Epithelial cell of esophagus (primary cell): ENCODE measurements at regions not wholly inside any gene's neighbourhood (a gene's known extent, or its start where the extent isn't known, plus 50 kb on each side); places are given as distances from the start of the nearest gene placed in this dataset.

Source experiments
- DNase-seq: peaks from one replicate; pipeline ENCODE4 v3.0.0; 2010; ENCODE audit warnings: low read depth
- H3K4me3 ChIP-seq: 2 replicates; pipeline ENCODE4 v1.5.1; 2011; ENCODE audit warnings: mild to moderate bottlenecking, low read length, control low read depth
- TF ChIP-seq, protein P1 (sequence below): IDR thresholded peaks from 2 replicates; pipeline ENCODE4 v1.5.1; 2011; ENCODE audit warnings: low read depth, mild to moderate bottlenecking, low read length, control low read depth, inconsistent platforms; ENCODE audit not compliant: insufficient read depth; ENCODE audit errors: missing control alignments

DNA sequence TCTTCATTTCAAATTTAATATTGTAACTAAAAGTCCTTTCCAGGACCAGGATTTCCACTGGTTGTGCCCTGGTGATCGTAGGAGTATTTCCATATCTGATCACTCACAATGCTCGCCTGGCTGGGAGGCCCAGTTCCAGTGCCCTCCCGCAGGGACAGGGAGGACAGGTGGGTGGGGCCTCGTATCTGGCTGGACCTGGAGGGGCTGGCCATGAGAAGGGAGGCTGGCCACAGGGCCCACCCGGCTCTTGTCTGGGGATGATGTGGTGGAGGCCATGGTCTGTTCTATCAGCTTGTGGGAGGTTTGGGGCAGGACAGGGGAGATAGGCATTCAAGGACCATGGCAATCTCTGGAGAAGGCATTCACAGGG lies 286.4 kb downstream of the GADD45G start:
- H3K4me3 ChIP-seq: no peak overlapping the region
- no peak for DNase-seq
- TF ChIP-seq, protein P1, sequence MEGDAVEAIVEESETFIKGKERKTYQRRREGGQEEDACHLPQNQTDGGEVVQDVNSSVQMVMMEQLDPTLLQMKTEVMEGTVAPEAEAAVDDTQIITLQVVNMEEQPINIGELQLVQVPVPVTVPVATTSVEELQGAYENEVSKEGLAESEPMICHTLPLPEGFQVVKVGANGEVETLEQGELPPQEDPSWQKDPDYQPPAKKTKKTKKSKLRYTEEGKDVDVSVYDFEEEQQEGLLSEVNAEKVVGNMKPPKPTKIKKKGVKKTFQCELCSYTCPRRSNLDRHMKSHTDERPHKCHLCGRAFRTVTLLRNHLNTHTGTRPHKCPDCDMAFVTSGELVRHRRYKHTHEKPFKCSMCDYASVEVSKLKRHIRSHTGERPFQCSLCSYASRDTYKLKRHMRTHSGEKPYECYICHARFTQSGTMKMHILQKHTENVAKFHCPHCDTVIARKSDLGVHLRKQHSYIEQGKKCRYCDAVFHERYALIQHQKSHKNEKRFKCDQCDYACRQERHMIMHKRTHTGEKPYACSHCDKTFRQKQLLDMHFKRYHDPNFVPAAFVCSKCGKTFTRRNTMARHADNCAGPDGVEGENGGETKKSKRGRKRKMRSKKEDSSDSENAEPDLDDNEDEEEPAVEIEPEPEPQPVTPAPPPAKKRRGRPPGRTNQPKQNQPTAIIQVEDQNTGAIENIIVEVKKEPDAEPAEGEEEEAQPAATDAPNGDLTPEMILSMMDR: no peak

DNA sequence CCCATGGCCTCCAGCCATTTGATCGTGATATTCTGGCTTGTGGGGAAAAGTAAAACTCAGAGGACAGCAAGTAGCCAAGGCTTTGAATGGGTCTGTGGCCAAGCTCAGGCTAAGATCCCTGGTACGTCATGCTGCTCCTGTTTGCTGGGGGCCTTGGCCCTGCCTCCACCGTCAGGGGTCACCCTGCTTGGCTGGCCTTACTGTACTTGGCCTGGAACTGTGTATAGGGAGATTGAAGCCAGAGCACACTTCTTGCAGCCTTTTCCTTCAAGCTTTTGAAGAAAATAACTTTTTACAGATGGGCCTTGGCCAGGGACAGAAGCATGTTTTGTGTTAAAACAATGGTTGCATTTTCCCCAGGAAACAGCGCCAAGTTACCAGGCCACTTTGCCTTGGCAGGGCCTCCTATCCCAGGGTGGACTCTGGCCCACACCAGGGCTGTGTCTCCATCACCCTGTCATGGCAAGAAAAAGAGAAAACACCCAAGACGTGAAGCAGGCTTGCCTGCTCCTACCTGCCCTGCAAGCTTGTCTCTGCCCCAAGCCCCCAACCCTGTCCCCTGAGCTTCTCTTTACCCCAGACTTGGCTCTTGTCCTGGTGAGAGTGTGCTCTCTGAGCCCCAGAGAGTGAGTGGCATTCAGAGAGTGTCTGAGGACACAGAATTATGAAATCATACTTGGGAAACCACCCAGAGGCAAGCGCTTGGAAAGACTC lies 286.9 kb downstream of the GADD45G start:
- TF ChIP-seq, protein P1: no peak
- DNase-seq: no peak

DNA sequence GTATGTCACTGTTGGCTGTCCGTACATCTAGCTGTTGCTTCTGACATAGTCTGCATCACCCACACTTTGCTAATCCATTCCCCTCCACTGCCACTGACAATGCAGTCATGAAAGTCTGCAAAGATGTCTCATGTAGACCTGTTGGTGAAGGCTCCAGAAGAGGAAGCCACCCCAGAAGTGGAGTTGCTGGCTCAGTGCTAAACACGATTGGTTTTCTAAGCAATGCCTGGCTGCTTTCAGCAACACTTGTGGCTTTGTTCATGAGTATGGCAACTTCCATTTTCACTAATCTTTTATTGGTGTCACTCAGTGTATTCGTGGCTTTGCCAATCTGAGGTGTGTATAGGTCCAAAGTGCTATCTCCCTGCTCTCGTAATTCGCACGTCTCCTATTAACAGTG lies 288.1 kb downstream of the GADD45G start:
- TF ChIP-seq, protein P1: no peak
- no peak for DNase-seq
- H3K4me3 ChIP-seq: no peak overlapping the region

More for the DNA sequence above, 286.9 kb downstream of the GADD45G start:
- H3K4me3 ChIP-seq: no peak overlapping the region

DNA sequence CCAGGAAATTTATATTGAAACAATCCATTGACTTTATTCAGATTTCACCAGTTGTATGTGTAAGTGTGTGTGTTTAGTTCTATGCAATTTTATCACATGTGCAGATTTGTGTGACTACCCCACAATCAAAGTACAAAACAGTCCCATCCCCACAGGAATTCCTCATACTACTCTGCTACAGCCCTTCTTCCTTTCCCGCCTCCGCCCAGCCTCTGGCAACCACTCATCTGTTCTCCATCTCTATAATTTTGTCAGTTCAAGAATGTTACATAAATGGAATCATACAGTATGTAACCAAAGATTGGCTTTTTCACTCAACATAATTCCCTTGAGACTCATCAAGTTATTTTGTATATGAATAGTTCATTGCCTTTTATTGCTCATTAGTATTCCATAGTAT lies 289.1 kb downstream of the GADD45G start:
- DNase-seq: no peak
- H3K4me3 ChIP-seq: no peak overlapping the region
- TF ChIP-seq, protein P1: no peak

DNA sequence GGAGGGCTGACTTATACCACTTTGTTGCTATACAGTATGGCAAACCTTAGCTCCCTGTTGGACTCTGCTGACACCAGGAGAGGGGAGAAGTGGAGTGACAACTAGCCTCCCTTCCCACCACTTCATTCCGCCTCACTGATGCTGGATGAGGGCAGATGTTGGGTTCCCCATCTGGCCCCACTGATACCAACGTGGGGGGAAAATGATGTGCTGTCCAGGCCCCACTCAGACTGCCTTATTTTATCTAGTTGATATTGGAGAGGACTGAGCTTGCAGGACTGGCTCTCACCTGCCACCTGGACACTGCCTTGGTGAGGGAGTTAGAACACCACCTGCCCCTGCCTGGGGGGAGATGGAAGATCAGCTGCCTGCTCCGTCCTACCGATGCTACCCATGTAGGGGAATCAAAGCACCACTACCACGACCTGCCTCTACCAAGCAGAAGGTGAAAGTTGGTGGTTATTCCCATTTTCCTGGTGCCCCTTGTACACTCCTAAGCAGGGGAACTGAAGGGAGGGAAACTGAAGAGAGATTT lies 292.1 kb downstream of the GADD45G start:
- TF ChIP-seq, protein P1: no peak
- no peak for DNase-seq
- no peak overlapping the region for H3K4me3 ChIP-seq

DNA sequence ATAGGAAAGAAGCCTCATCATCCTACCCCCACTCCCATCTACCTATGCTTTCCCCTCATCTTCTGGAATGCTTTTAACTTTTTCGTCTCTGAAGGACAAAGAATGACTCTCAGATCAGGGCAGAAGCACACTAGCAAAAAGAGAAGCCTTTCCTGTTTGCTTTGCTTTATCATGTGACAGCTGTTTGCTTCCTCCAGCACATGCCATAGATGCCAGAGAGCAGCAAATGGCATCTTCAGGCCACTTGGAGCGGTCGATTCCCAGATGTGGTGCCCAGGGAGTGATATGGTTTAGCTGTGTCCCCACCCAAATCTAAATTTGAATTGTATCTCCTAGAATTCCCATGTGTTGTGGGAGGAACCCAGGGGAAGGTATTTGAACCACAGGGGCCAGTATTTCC lies 294.8 kb downstream of the GADD45G start:
- TF ChIP-seq, protein P1: no peak
- no peak overlapping the region for H3K4me3 ChIP-seq
- no peak for DNase-seq

DNA sequence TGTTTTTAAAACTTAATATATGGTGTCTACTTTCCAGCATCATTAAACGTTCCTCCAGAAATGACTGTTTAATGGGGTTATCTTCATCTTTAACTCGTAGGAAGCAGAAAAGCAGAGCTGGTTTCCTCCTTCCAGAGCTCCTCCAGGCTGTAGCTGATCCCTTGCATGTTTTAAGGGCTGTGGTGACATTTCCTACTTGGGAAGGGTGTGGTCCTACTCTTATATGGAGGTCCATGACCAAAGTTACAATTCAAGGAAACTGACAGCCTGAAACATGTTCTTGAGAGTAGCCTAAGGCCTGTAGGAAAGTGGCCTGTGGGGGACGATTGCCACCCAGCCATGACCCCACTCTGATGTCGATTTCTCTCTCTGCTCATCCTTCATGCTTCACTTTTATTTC lies 297.1 kb downstream of the GADD45G start:
- DNase-seq: no peak
- TF ChIP-seq, protein P1: no peak
- no peak overlapping the region for H3K4me3 ChIP-seq
